SHP77 (cell line): ENCODE measurements at regions not wholly inside any gene's neighbourhood (a gene's known extent, or its start where the extent isn't known, plus 50 kb on each side); places are given as distances from the start of the nearest gene placed in this dataset.

Source experiments
- DNase-seq, 2 experiments: peaks; one replicate each; lab custom pipeline; 2025; lab: John Stamatoyannopoulos, UW

DNA sequence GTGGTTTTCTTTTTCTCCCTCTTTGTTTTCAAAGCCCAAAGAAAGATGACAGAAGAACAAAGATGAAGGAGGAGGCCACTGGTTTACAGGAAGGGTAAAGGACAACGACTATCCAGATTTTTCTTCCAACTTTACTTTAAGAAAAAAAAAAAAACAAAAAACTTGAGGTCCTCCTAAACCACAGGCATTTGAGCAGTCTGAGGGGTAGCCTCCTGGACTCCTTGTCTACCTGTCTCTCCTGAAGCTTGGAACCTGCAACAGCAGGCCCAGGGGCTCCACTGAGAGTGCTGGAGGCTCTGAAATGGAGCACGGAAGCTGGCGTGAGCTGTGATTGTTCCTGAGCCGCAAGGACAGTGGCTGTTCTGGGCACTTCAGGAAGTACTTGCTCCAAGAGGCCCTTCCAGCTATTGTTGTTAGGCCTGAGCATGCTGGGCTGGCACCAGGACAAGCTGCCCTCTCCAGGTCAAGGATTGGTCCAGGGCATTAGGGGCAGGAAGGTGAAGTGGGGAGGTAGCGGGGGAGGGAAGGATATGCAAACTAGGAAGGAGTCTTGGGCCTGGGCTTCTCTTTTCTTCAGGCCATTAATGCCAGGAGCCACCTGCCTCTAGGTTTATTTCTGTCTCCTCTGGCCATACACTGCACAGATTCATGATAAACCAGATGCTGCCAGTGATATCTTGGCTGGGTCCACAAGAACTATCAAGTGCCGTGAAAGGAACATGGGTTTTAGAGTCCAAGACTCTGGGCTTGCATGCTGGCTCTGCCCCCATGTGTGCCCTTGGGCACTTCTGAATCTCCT, 147.3 kb downstream of the CCDC34 start:
- no peak for DNase-seq

GRCh38 chr11:27214713-27215112, 148.3 kb downstream of the CCDC34 start:
- DNase-seq = no peak

GRCh38 chr11:27213232-27213660, 149.8 kb downstream of the CCDC34 start:
- no peak for DNase-seq

DNA sequence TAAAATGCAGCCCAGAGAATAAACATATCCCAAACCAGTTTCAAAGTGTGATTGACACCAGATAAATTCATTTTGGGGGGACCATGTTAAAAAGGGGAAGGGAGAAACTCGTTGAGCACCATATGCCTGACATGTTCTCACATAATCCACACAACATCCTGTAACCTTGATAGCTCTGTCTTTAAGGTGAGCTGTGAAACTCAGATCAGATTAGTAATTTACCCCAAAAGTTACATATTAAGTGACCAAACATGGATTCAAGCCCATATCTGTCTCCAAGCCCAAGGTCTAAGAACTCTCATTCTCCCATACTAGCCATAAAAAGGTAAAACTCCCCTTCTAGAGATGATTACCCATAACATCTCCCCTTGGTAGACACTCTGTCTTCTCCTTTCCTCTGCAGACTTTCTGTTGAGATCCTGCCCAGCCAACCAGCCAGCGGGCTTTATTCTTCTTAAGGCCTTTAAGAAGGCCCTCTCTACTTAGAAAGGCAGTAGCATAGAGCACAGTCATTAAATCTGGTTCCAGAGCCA, 150.7 kb downstream of the CCDC34 start:
- no peak for DNase-seq

DNA sequence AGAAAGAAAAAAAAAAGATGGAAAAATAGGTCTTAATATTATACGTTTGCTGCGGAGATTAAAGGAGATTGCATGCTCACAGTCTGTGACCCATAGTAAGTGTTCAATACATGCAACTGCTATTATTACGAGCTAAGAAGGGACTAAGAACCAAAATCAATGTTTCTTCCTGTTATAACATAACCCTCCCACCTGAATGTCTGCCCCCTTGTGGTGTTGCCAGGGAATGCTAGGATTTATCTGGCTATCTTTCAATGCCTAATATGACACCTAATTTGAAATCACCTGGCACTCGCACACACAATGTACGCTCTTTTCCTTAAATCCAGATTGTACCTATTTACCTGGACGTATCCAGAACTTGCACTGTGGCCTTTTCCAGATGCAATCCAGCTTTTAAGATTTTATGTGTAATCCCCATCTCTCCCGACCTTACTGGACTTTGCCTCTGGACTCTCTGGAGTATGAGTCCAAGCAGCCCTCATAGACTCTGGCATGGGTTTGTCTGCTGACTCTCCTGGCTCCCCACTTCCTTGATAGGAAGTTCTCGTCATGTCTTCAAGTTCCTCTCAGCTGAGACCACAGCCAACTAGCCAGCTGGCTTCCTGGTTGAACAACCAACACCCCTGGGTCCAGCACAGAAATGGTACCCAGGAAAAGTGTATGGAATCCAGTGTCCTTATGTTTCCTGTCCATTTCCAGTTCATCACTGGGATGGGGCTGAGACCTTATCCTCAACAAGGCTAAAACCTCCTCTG, 151.5 kb downstream of the CCDC34 start:
- DNase-seq = no peak

DNA sequence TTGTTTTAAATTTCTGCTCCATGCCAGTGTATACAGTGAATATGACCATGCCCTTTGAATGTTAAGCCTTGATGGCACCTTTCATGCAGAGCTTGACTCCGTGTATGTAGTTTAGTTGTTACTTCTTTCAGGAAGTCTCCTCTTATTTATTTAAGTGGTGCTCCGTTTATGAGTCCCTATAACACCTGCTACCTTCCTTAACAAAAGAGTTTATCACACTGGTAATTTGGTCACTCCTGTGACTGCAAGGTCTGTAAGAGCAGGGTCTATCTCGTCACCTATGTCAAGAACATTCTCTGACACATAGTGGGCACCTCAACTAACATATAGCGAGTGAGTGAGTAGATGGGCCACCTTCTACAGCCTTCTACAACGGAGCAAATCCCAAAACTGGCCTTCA, 152.5 kb downstream of the CCDC34 start:
- DNase-seq = no peak

GRCh38 chr11:27209562-27210005, 153.4 kb downstream of the CCDC34 start:
- DNase-seq = peak in 1 of 2 experiments; percentile 34

GRCh38 chr11:27208846-27209245, 154.2 kb downstream of the CCDC34 start:
- no peak for DNase-seq

DNA sequence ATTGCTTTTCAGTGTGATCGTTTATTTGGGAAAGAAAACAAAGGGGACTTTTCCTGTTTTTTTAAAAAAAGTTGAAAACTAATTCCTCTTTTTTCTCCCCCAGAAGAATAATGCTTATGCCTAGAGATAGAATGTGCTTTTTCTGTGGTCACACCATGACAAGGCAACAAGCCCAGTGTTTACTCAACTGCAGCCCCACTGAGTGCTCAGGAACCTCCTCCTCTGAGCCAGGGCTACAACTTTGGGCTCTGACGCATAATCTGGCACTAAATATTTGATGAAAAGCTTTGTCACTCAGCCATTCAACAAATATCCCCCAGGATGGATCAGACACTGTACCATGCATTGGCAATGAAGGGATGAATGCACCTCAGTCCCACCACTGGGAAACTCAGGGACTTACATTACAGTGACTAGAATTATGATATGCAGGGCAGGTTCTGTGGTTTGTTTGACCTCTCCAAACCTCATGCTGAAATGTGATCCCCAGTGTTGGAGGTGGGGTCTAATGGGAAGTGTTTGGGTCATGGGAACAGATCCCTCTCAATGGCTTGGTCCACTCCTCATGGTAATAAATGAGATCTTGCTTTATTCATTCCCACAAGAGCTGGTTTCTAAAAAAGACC, 155.9 kb downstream of the CCDC34 start:
- DNase-seq = no peak

DNA sequence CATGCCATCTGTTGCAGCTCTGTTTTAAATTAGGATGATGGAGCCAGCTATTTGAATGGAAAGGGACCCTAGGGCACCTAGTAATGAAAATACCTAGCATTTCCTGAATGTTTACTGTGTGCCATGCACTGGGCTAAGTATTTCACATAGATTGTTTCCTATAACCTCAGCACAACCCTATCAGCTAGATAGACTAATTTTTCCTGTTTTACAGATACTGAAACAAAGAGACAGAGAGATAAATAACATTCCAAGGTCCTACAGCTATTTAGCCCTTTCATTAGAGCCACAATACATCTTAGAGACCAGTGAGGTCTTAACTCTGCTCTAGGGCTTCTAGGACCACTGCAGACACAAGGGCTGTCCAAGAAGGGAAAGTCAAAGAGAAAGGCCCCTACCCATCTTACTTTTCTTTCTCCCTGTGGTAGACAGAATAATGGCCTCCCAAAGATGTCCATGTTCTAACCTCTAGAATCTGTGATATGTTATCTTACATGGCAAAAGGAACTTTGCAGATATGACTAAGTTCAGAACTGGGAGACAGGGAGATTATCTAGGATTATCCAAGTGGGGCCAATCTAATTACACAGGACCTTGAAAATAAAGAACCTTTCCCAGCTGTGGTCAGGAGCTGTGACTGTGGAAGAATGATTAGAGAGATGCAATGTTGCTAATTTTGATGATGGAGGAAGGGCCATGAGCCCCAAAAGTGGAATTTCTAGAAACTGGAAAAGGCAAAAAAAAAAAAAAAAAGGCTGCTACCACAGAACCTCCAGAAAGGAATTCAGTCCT, 157.0 kb downstream of the CCDC34 start:
- DNase-seq = no peak

GRCh38 chr11:27205250-27205649, 157.8 kb downstream of the CCDC34 start:
- no peak for DNase-seq

DNA sequence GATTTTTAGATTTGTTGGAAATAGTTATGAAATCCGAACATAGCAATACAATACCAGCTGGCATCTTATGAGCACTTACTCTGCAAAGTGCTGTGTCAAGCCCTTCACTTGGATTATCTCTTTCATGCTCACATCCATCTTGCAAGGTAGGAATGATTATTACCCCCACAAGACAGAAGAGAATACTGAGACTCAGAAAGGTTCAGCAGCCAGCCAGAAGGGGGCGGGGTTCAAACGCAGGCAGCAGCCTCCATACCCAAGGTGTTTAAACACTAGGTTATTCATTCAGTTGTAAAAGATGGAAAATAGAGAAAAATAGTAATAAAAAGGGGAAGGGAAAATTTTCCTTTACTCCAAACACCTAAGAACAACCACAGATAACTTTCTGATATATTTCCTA, 158.5 kb downstream of the CCDC34 start:
- no peak for DNase-seq

- no peak for DNase-seq
Observed at GRCh38 chr11:27203077-27203647, 159.9 kb downstream of the CCDC34 start.

GRCh38 chr11:27201454-27202302, 161.1 kb downstream of the BBOX1 start:
- DNase-seq = peak; percentile 81

GRCh38 chr11:27200779-27201453, 160.3 kb downstream of the BBOX1 start:
- DNase-seq = no peak

GRCh38 chr11:27196203-27196897, 155.7 kb downstream of the BBOX1 start:
- no peak for DNase-seq

- DNase-seq = no peak
Observed at GRCh38 chr11:27195837-27196202, 155.2 kb downstream of the BBOX1 start.

DNA sequence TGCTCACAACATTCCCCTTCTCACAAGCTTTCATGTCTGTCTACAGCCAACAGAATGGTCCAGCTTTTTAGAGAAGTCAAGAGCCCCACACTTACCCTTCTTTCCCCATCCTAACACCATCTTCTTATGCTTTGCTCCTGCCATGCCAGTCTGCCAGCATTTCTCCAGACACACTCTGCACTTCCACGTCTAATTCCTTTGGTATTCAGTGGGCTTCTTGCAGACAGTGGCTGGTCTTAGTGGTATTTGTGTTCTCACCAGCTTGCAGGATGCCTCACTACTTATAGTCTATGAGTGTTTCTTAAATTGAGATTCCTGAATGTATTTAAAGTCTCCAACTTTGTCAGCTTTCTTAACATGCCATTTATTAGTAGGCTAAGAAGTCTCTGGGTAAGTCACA, 154.4 kb downstream of the BBOX1 start:
- DNase-seq = no peak
